ENCODE measurements at regions not wholly inside any gene's neighbourhood (a gene's known extent, or its start where the extent isn't known, plus 50 kb on each side); places are given as distances from the start of the nearest gene placed in this dataset.
"Not testable (repeated sequence)": the region's sequence is repeated elsewhere in the genome, so short reads cannot be mapped to it uniquely, and the experiment has no call there.

DNA sequence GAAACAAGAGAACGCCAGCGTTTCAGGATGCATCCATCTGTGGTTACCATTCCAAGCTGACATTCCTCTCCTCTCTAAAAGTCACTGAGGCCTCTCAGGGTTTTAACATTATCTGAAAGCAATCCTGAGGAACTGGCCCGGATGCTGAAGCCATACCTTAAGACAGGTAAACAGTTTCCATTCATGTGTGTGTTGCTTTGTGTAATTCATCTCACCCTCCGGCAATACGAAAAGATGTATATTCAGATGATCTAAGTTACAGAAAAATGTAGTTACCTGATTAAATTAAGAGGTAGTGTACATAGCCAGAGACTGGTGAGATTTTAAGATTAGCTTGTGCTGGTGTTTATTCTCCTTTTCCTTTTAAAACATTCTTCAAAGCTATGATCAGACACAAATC is 68.4 kb upstream of the BACH2 start:
- H3K4me3 ChIP-seq (ENCODE audit: low read depth, low read length), result no peak overlapping the region
- TF ChIP-seq, protein P1, sequence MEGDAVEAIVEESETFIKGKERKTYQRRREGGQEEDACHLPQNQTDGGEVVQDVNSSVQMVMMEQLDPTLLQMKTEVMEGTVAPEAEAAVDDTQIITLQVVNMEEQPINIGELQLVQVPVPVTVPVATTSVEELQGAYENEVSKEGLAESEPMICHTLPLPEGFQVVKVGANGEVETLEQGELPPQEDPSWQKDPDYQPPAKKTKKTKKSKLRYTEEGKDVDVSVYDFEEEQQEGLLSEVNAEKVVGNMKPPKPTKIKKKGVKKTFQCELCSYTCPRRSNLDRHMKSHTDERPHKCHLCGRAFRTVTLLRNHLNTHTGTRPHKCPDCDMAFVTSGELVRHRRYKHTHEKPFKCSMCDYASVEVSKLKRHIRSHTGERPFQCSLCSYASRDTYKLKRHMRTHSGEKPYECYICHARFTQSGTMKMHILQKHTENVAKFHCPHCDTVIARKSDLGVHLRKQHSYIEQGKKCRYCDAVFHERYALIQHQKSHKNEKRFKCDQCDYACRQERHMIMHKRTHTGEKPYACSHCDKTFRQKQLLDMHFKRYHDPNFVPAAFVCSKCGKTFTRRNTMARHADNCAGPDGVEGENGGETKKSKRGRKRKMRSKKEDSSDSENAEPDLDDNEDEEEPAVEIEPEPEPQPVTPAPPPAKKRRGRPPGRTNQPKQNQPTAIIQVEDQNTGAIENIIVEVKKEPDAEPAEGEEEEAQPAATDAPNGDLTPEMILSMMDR (IDR thresholded peaks at IDR 0.05; ENCODE audit: low read depth, low read length), result no peak

DNA sequence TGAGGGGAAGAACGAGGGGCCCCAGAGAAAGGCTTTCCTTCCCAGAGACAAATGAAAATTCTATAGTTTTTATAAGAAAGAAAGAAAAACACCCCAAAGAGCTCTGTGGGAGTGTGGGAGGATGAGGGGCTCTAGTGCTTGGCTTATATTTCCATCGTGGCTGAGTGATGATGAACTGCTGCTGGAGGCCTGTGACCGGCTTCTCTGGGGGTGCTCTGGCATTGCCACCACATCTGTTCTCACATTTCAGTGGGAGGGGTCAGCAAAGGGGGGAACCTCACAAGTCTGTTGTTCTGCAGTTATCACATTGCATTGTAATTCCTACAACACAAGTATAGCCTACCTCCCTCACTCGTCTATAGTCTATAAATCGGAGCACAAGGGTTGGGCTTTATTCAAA is 67.6 kb upstream of the BACH2 start:
- H3K4me3 ChIP-seq (ENCODE audit: low read depth, low read length), result no peak overlapping the region
- TF ChIP-seq, protein P1 (IDR thresholded peaks at IDR 0.05; ENCODE audit: low read depth, low read length), result no peak

DNA sequence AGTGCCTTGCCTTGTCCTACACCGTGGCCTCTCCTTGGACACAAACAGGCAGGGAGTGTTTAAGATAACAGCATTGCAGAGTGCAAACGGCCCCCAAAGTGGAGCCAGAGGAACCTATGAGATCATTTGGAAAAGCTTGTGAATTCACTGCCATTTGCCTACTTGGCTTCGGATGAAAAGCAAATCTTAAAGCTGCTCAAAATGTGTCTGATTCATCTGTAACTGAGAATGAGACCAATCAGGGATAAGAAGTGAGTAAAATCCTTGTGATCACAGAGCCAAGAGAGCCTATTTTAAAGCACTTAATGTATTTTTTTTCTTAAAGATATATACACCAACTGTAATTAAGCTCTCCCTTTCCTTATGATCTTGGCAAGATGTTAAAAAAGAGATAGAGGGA is 65.7 kb upstream of the BACH2 start:
- H3K4me3 ChIP-seq (ENCODE audit: low read depth, low read length), result no peak overlapping the region
- TF ChIP-seq, protein P1 (IDR thresholded peaks at IDR 0.05; ENCODE audit: low read depth, low read length), result no peak

DNA sequence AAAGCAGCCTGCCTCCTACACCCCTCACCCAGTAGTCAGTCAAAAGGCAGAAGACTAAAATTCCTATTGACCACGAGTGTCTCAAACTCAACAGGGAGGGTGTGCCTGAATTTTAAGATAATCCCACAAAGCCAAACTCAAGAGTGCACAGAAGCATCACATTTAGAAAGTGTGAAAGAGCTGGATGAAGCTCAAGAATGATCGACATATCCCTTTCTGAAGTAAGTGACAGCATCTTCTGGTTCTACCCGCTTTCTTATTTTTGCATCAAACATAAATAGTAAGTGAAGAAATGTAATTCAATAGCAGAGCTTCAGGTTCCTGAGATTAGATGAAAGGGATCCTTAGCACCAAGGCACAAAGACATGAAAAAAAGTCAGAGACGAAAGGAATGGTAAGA is 64.5 kb upstream of the BACH2 start:
- no peak overlapping the region for H3K4me3 ChIP-seq (ENCODE audit: low read depth, low read length)
- TF ChIP-seq, protein P1 (IDR thresholded peaks at IDR 0.05; ENCODE audit: low read depth, low read length), result no peak

DNA sequence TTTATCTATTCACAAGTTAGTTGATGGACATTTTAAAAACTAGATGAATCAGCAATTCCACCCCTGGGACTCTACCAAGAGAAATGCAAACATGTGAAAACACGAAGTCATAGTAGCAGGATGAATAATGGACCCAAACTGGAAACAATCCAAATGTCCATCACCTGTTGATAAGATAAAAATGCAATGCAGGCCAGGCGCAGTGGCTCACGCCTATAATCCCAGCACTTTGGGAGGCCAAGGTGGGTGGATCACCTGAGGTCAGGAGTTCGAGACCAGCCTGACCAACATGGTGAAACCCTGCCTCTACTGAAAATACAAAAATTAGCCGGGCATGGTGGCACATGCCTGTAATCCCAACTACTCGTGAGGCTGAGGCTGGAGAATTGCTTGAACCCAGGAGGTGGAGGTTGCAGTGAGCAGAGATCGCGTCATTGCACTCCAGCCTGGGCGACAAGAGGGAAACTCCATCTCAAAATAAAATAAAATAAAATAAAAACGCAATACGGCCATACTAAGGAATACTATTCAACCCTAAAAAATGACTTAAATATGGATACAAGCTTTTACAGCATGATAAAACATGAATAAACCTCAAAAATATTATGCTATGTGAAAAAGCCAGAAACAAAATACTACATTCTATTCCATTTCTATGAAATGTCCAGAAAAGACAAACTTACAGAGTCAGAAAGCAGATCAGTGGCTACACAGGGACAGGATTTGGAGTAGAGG is 61.6 kb upstream of the BACH2 start:
- not testable (repeated sequence) for H3K4me3 ChIP-seq (ENCODE audit: low read depth, low read length)

DNA sequence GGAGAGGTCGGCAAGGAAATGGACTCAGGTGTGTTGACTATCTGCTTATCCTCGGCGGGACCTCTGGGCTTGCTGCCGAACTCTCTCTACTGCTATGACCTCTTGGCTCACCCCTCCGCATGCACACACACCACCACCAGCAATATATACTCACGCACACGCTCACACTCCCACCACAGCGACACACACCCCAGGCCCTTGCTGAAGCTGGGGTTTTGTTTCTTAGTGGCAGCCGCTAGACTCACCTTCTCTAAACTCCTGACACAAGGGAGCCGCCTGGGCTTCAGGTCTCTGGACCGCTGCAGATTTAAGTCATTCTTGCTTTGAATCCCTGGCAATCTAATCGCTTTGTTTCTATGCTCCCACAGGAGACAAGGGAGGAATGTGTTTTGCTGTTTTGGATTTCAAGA is 59.4 kb upstream of the BACH2 start:
- TF ChIP-seq, protein P1 (IDR thresholded peaks at IDR 0.05; ENCODE audit: low read depth, low read length), result no peak

DNA sequence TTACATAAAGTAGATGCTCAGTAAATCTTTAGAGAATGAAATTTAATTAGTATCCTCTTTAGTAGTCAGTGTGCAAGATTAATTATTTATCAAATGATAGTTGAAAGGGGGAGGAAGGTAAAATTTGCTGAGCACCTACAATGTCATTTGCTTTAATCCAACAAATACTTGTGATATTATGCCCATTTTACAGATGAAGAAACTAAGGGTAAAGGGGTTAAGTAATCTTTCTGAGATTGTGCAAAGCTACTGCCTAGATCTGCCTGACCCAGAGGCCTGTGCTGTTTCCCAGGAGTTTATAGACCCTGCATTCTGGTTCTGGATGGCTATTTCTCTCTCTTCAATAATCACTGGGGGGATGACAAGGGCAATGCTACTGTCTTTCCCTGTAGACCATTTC is 58.3 kb upstream of the BACH2 start:
- TF ChIP-seq, protein P1 (IDR thresholded peaks at IDR 0.05; ENCODE audit: low read depth, low read length), result no peak
- no peak overlapping the region for H3K4me3 ChIP-seq (ENCODE audit: low read depth, low read length)

More for the DNA sequence above, 59.4 kb upstream of the BACH2 start:
- no peak overlapping the region for H3K4me3 ChIP-seq (ENCODE audit: low read depth, low read length)

DNA sequence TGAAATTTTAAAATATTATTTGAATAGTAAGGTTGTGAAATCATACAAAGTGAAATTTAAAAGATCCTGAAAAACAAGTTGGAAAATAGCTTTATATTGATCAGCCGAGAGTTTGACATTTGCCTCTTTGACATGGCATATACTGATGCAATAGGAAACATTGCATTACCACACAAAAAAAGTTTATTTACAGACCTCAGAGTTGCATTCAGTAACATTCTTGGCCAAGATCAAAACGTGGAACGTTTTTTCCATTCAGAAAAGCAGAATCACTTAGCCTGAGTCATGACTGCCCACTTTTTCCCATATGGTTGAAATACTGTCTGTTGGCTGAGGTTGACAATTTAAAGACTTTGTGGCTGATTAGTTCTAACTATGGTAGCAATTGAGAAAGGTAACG is 55.1 kb upstream of the BACH2 start:
- TF ChIP-seq, protein P1 (IDR thresholded peaks at IDR 0.05; ENCODE audit: low read depth, low read length), result no peak
- no peak overlapping the region for H3K4me3 ChIP-seq (ENCODE audit: low read depth, low read length)
